ENCODE measurements at regions not wholly inside any gene's neighbourhood (a gene's known extent, or its start where the extent isn't known, plus 50 kb on each side); places are given as distances from the start of the nearest gene placed in this dataset.

DNA sequence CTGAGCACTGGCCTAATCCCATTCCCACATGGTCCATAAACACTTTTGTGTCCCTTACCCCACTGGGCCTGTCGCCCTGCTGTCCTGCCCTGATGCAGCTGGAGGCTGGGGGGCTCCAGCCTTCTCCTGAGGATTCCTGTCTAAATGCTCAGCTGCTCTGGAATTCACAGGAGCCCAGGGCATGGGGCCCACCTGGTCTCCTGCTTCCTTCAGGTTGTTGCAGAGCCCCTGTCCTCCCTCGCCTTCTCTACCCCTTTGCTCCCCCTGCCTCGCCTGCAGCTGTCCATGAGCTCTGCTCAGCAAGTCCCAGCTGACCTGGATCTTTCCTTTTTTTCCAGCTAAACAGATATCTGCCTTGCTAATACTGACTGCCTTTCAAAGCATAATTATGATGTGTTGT is 286.9 kb downstream of the XXYLT1 start:
- Histone ChIP-seq H3K36me3 (replicated peaks in 1 of 2; ENCODE audit: control insufficient read depth in 1 of 2, insufficient read depth in 2 of 2, low read length in 1 of 2) (no peaks in the 10 kb centered on the region), H3K4me1 (ENCODE audit: control insufficient read depth in 1 of 2, insufficient read depth in 2 of 2, low read depth in 1 of 2, low read length in 1 of 2) (peaks cover 0 to 13% of the 10 kb centered on the region in 2 experiments; a peak in 1 of 4 replicates), H3K4me3 (ENCODE audit: low read depth in 2 of 2, low read length in 1 of 2) (no peak overlapping the region), H3F3A (replicated peaks; ENCODE audit: insufficient read depth) (no peaks in the 10 kb centered on the region), H3K9me2 (no peaks in the 10 kb centered on the region), H2AFZ (ENCODE audit: low read depth) (no peak overlapping the region), H3K9me3 (no peaks in the 10 kb centered on the region), H3K4me2 (no peak overlapping the region), H3K27ac (ENCODE audit: low read depth in 2 of 2, low read length in 1 of 2) (no peak overlapping the region), H3K79me2 (ENCODE audit: insufficient read depth) (no peaks in the 10 kb centered on the region), H4K20me1 (ENCODE audit: insufficient read depth) (no peaks in the 10 kb centered on the region), H3K9ac (no peak overlapping the region), H3K27me3 (ENCODE audit: insufficient read depth) (no peaks in the 10 kb centered on the region)
- POLR2A ChIA-PET: interaction anchor here (0.6 kb wide), 1 partner anchor 234 kb away, joined by 3 read pairs; no protein-coding TSS in a partner anchor
- CTCF ChIA-PET: interaction anchor here (1.0 to 1.4 kb wide), 3 partner anchors 11 to 301 kb away, joined by 3 read pairs; no protein-coding TSS in a partner anchor
- 32% methylated on average over 3 of the region's 3 CpGs for WGBS (ENCODE audit: low lambda C conversion rate)
- DNase-seq: no peak
- TF ChIP-seq, protein P1, sequence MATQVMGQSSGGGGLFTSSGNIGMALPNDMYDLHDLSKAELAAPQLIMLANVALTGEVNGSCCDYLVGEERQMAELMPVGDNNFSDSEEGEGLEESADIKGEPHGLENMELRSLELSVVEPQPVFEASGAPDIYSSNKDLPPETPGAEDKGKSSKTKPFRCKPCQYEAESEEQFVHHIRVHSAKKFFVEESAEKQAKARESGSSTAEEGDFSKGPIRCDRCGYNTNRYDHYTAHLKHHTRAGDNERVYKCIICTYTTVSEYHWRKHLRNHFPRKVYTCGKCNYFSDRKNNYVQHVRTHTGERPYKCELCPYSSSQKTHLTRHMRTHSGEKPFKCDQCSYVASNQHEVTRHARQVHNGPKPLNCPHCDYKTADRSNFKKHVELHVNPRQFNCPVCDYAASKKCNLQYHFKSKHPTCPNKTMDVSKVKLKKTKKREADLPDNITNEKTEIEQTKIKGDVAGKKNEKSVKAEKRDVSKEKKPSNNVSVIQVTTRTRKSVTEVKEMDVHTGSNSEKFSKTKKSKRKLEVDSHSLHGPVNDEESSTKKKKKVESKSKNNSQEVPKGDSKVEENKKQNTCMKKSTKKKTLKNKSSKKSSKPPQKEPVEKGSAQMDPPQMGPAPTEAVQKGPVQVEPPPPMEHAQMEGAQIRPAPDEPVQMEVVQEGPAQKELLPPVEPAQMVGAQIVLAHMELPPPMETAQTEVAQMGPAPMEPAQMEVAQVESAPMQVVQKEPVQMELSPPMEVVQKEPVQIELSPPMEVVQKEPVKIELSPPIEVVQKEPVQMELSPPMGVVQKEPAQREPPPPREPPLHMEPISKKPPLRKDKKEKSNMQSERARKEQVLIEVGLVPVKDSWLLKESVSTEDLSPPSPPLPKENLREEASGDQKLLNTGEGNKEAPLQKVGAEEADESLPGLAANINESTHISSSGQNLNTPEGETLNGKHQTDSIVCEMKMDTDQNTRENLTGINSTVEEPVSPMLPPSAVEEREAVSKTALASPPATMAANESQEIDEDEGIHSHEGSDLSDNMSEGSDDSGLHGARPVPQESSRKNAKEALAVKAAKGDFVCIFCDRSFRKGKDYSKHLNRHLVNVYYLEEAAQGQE (IDR thresholded peaks at IDR 0.05; ENCODE audit: low read depth, low read length): no peak
- TF ChIP-seq, protein P2, sequence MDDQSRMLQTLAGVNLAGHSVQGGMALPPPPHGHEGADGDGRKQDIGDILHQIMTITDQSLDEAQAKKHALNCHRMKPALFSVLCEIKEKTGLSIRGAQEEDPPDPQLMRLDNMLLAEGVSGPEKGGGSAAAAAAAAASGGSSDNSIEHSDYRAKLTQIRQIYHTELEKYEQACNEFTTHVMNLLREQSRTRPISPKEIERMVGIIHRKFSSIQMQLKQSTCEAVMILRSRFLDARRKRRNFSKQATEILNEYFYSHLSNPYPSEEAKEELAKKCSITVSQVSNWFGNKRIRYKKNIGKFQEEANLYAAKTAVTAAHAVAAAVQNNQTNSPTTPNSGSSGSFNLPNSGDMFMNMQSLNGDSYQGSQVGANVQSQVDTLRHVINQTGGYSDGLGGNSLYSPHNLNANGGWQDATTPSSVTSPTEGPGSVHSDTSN (IDR thresholded peaks at IDR 0.05): no peak
- TF ChIP-seq RAD21 (IDR thresholded peaks at IDR 0.05; ENCODE audit: low read length) (no peak), YY1 (IDR thresholded peaks at IDR 0.05; ENCODE audit: low read depth) (no peak), EZH2phosphoT487 (IDR thresholded peaks at IDR 0.05; ENCODE audit: borderline replicate concordance, low read depth) (no peak), TEAD4 (IDR thresholded peaks at IDR 0.05; ENCODE audit: borderline replicate concordance, insufficient read depth) (no peak), RFX5 (IDR thresholded peaks at IDR 0.05; ENCODE audit: low read length) (no peak), NFIC (IDR thresholded peaks at IDR 0.05; ENCODE audit: borderline replicate concordance) (no peak), MXI1 (IDR thresholded peaks at IDR 0.05; ENCODE audit: low read depth, low read length) (no peak), ELF1 (IDR thresholded peaks at IDR 0.05) (no peak), FOXJ3 (CRISPR knock-in tag; IDR thresholded peaks at IDR 0.05) (no peak), CHD2 (IDR thresholded peaks at IDR 0.05; ENCODE audit: low read length, partially characterized antibody) (no peak), EP300 (IDR thresholded peaks at IDR 0.05; ENCODE audit: borderline replicate concordance in 1 of 2, low read depth in 1 of 2, low read length in 1 of 2) (no peak), GATA2 (CRISPR knock-in tag; IDR thresholded peaks at IDR 0.05) (no peak), SMC3 (IDR thresholded peaks at IDR 0.05; ENCODE audit: low read depth, low read length) (no peak), SIN3A (IDR thresholded peaks at IDR 0.05; ENCODE audit: borderline replicate concordance, low read depth, low read length) (no peak), FOSL2 (IDR thresholded peaks at IDR 0.05; ENCODE audit: borderline replicate concordance, low read depth) (no peak)
- TF ChIP-seq, protein P3, sequence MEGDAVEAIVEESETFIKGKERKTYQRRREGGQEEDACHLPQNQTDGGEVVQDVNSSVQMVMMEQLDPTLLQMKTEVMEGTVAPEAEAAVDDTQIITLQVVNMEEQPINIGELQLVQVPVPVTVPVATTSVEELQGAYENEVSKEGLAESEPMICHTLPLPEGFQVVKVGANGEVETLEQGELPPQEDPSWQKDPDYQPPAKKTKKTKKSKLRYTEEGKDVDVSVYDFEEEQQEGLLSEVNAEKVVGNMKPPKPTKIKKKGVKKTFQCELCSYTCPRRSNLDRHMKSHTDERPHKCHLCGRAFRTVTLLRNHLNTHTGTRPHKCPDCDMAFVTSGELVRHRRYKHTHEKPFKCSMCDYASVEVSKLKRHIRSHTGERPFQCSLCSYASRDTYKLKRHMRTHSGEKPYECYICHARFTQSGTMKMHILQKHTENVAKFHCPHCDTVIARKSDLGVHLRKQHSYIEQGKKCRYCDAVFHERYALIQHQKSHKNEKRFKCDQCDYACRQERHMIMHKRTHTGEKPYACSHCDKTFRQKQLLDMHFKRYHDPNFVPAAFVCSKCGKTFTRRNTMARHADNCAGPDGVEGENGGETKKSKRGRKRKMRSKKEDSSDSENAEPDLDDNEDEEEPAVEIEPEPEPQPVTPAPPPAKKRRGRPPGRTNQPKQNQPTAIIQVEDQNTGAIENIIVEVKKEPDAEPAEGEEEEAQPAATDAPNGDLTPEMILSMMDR (IDR thresholded peaks at IDR 0.05): no peak
- TF ChIP-seq, protein P4, sequence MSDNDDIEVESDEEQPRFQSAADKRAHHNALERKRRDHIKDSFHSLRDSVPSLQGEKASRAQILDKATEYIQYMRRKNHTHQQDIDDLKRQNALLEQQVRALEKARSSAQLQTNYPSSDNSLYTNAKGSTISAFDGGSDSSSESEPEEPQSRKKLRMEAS (IDR thresholded peaks at IDR 0.05; ENCODE audit: low read depth): no peak
- TF ChIP-seq, protein P5, sequence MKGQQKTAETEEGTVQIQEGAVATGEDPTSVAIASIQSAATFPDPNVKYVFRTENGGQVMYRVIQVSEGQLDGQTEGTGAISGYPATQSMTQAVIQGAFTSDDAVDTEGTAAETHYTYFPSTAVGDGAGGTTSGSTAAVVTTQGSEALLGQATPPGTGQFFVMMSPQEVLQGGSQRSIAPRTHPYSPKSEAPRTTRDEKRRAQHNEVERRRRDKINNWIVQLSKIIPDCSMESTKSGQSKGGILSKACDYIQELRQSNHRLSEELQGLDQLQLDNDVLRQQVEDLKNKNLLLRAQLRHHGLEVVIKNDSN (IDR thresholded peaks at IDR 0.05; ENCODE audit: borderline replicate concordance, low read depth): no peak
